ENCODE measurements at regions not wholly inside any gene's neighbourhood (a gene's known extent, or its start where the extent isn't known, plus 50 kb on each side); places are given as distances from the start of the nearest gene placed in this dataset.

GRCh38 chr2:430291-431040, 142.6 kb upstream of the ALKAL2 start:
- POLR2A ChIA-PET (ENCODE audit: partially characterized antibody) = no interaction called here

More at GRCh38 chr2:430291-431040, 142.6 kb upstream of the ALKAL2 start:
- Histone ChIP-seq H3K56ac (replicated peaks; ENCODE audit: insufficient read length, low read depth, low read length) (no peak overlapping the region), H2BK120ac (replicated peaks; ENCODE audit: low read depth, low read length) (no peak overlapping the region), H3K36me3 (ENCODE audit: control insufficient read depth in 2 of 4, insufficient read depth in 4 of 4, low read length in 3 of 4) (no peaks in the 10 kb centered on the region), H2BK15ac (ENCODE audit: low read length) (no peak overlapping the region), H3K4ac (replicated peaks; ENCODE audit: insufficient read length, low read depth, low read length) (no peak overlapping the region), H3K14ac (ENCODE audit: insufficient read length) (no peak overlapping the region), H3K27me3 (replicated peaks in 1 of 4; ENCODE audit: control insufficient read depth in 3 of 4, extremely low read depth in 1 of 4, insufficient read depth in 3 of 4, low read length in 3 of 4) (no peaks in the 10 kb centered on the region), H2BK12ac (ENCODE audit: low read depth, low read length) (no peak overlapping the region), H3K4me3 (ENCODE audit: extremely low read depth in 1 of 4, insufficient read depth in 2 of 4, low read depth in 3 of 4, low read length in 4 of 4) (no peak overlapping the region), H4K5ac (ENCODE audit: insufficient read length, low read depth, low read length) (no peak overlapping the region), H2BK5ac (ENCODE audit: low read depth, low read length) (no peak overlapping the region), H3K23me2 (ENCODE audit: low read depth, low read length) (no peaks in the 10 kb centered on the region), H4K8ac (ENCODE audit: extremely low read depth, insufficient read depth, low read length) (no peak overlapping the region), H4K91ac (replicated peaks; ENCODE audit: insufficient read length, low read length) (no peak overlapping the region), H3K18ac (ENCODE audit: extremely low read depth, low read length) (no peak overlapping the region), H2AK5ac (ENCODE audit: low read depth, low read length) (no peak overlapping the region), H3K79me1 (ENCODE audit: low read depth, low read length) (no peaks in the 10 kb centered on the region), H3K9ac (replicated peaks in 1 of 4; ENCODE audit: extremely low read depth in 1 of 4, low read depth in 3 of 4, low read length in 3 of 4) (no peak overlapping the region), H3K27ac (ENCODE audit: low read depth, low read length) (no peak overlapping the region), H2AFZ (ENCODE audit: low read length) (no peak overlapping the region), H3K23ac (ENCODE audit: insufficient read length) (no peak overlapping the region), H4K20me1 (replicated peaks in 1 of 2; ENCODE audit: control insufficient read depth in 1 of 2, insufficient read depth in 2 of 2, low read length in 2 of 2) (no peaks in the 10 kb centered on the region), H2BK20ac (ENCODE audit: low read length) (no peak overlapping the region), H3K9me3 (ENCODE audit: insufficient read depth in 2 of 2, low read depth in 1 of 2, low read length in 1 of 2) (no peaks in the 10 kb centered on the region), H3K79me2 (ENCODE audit: control insufficient read depth in 1 of 2, insufficient read depth in 2 of 2, low read length in 2 of 2) (no peaks in the 10 kb centered on the region), H3K4me2 (ENCODE audit: insufficient read depth in 1 of 2, low read depth in 2 of 2, low read length in 2 of 2) (no peak overlapping the region), H3K4me1 (replicated peaks in 1 of 4; ENCODE audit: control insufficient read depth in 3 of 4, insufficient read depth in 4 of 4, low read length in 3 of 4) (peaks cover 0 to 6% (median 3%) of the 10 kb centered on the region in 4 experiments; a peak in 2 of 7 replicates)
- DNase-seq (ENCODE audit: low read depth in 1 of 2, low spot score in 2 of 2) (no peak), FAIRE-seq (no peak)
- no peak for TF ChIP-seq KDM4A (IDR thresholded peaks at IDR 0.05; ENCODE audit: low read depth, low read length, severe bottlenecking)
- TF ChIP-seq FOSL1 (IDR thresholded peaks at IDR 0.05; ENCODE audit: insufficient read depth, low read depth, low read length) = no peak
- no peak for TF ChIP-seq RNF2 (IDR thresholded peaks at IDR 0.05; ENCODE audit: borderline replicate concordance, low read depth, low read length, missing control alignments, poor library complexity, severe bottlenecking)
- WGBS, 2 experiments (ENCODE audit: extremely low coverage in 1 of 2, insufficient coverage in 1 of 2, insufficient read length in 1 of 2, insufficient replicate concordance in 2 of 2, low coverage in 1 of 2, low lambda C conversion rate in 2 of 2, missing lambda C conversion rate in 1 of 2) = 91% methylated on average over 20 of the region's 20 CpGs; no CpG with 5 or more reads in 1 of the 2 experiments
- CTCF ChIA-PET (ENCODE audit: partially characterized antibody) = no interaction called here
